NCI-H1436 treated with DMSO at 0.1 percent for 48 hours (cell line): ENCODE measurements at regions not wholly inside any gene's neighbourhood (a gene's known extent, or its start where the extent isn't known, plus 50 kb on each side); places are given as distances from the start of the nearest gene placed in this dataset.
"Not testable (repeated sequence)": the region's sequence is repeated elsewhere in the genome, so short reads cannot be mapped to it uniquely, and the experiment has no call there.

Experiments used
- DNase-seq: peaks from one replicate; lab custom pipeline; 2025; lab: John Stamatoyannopoulos, UW

- DNase-seq = no peak
Measured at GRCh38 chr12:19771858-19772257, 332.6 kb downstream of the AEBP2 start.

GRCh38 chr12:19772776-19773175 lies 333.5 kb downstream of the AEBP2 start:
- no peak for DNase-seq

GRCh38 chr12:19775241-19775640 lies 335.9 kb downstream of the AEBP2 start:
- no peak for DNase-seq

- not testable (repeated sequence) for DNase-seq
Measured at GRCh38 chr12:19775976-19776375, 336.7 kb downstream of the AEBP2 start.

GRCh38 chr12:19778172-19778571 lies 338.9 kb downstream of the AEBP2 start:
- no peak for DNase-seq

GRCh38 chr12:19778797-19779196 lies 339.5 kb downstream of the AEBP2 start:
- no peak for DNase-seq

- no peak for DNase-seq
Measured at GRCh38 chr12:19779395-19780056, 340.2 kb downstream of the AEBP2 start.

- DNase-seq = no peak
Measured at GRCh38 chr12:19780460-19780859, 341.2 kb downstream of the AEBP2 start.

GRCh38 chr12:19783547-19784444 lies 344.5 kb downstream of the AEBP2 start:
- no peak for DNase-seq

- no peak for DNase-seq
Measured at GRCh38 chr12:19792028-19792427, 352.7 kb downstream of the AEBP2 start.

GRCh38 chr12:19794116-19794515 lies 354.8 kb downstream of the AEBP2 start:
- no peak for DNase-seq

GRCh38 chr12:19799216-19799615 lies 359.9 kb downstream of the AEBP2 start:
- DNase-seq = no peak

GRCh38 chr12:19799895-19800602 lies 360.8 kb downstream of the AEBP2 start:
- no peak for DNase-seq

- DNase-seq = no peak
Measured at GRCh38 chr12:19800884-19801283, 361.6 kb downstream of the AEBP2 start.

- DNase-seq = no peak
Measured at GRCh38 chr12:19801941-19802340, 362.6 kb downstream of the AEBP2 start.

- DNase-seq = no peak
Measured at GRCh38 chr12:19802915-19803314, 363.6 kb downstream of the AEBP2 start.

GRCh38 chr12:19804737-19805136 lies 365.4 kb downstream of the AEBP2 start:
- DNase-seq = no peak

- DNase-seq = no peak
Measured at GRCh38 chr12:19808371-19808770, 369.1 kb downstream of the AEBP2 start.

GRCh38 chr12:19810213-19810612 lies 370.9 kb downstream of the AEBP2 start:
- DNase-seq = no peak

- DNase-seq = no peak
Measured at GRCh38 chr12:19811922-19812321, 372.6 kb downstream of the AEBP2 start.

GRCh38 chr12:19819231-19819630 lies 379.9 kb downstream of the AEBP2 start:
- no peak for DNase-seq

GRCh38 chr12:19822476-19822875 lies 383.2 kb downstream of the AEBP2 start:
- DNase-seq = no peak

GRCh38 chr12:19823326-19823725 lies 384.0 kb downstream of the AEBP2 start:
- DNase-seq = not testable (repeated sequence)
